ENCODE measurements at regions not wholly inside any gene's neighbourhood (a gene's known extent, or its start where the extent isn't known, plus 50 kb on each side); places are given as distances from the start of the nearest gene placed in this dataset.
"Not testable (repeated sequence)": the region's sequence is repeated elsewhere in the genome, so short reads cannot be mapped to it uniquely, and the experiment has no call there.

DNA sequence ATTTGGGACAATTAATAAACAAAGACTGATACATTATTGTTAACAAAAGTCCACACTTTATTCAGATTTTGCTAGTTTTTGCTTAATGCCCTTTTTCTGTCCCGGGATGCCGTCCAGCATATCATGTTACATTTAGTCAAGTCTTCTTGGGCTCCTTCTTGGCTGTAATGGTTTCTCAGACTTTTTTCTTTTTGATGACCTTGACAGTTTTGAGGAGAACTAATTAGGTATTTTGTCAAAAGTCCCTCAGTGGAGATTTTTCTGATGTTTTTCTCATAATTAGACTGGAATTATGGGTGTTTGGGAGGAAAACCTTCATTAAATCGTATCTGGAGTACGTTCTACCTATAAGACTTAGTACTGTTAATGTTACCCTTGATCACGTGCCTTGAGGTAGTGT lies 177.2 kb downstream of the MCHR2 start:
- no peak for DNase-seq (ENCODE audit: low spot score in 2 of 2)
- H3K27me3 ChIP-seq, result no peaks in the 10 kb centered on the region
- TF ChIP-seq, protein P1, sequence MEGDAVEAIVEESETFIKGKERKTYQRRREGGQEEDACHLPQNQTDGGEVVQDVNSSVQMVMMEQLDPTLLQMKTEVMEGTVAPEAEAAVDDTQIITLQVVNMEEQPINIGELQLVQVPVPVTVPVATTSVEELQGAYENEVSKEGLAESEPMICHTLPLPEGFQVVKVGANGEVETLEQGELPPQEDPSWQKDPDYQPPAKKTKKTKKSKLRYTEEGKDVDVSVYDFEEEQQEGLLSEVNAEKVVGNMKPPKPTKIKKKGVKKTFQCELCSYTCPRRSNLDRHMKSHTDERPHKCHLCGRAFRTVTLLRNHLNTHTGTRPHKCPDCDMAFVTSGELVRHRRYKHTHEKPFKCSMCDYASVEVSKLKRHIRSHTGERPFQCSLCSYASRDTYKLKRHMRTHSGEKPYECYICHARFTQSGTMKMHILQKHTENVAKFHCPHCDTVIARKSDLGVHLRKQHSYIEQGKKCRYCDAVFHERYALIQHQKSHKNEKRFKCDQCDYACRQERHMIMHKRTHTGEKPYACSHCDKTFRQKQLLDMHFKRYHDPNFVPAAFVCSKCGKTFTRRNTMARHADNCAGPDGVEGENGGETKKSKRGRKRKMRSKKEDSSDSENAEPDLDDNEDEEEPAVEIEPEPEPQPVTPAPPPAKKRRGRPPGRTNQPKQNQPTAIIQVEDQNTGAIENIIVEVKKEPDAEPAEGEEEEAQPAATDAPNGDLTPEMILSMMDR (IDR thresholded peaks at IDR 0.05), result no peak
- no peaks in the 10 kb centered on the region for H3K4me1 ChIP-seq
- no peak overlapping the region for H3K4me3 ChIP-seq
- H3K36me3 ChIP-seq, result no peaks in the 10 kb centered on the region
- intact Hi-C loops (cut with DNase I), result no loop called here
- H3K9me3 ChIP-seq, result no peaks in the 10 kb centered on the region
- H3K27ac ChIP-seq, result no peak overlapping the region

DNA sequence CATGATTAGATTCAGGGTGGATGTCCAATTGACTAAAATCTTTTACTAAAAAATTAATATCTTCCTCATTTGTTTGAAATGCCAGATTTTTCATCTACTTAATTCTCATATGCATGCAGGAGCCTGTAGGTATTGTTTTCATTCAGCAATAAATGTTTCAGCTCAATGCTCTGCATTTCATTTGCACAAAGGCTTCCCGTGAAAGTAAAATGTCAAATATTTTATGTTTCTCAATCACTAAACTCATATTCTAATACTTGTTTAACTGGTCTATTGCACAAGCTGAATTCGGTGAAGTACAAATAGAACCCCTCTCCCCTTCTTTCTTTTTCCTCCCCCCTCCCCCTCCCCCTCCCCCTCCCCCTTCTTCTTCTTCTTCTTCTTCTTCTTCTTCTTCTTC lies 175.9 kb downstream of the MCHR2 start:
- H3K36me3 ChIP-seq, result no peaks in the 10 kb centered on the region
- H3K9me3 ChIP-seq, result no peaks in the 10 kb centered on the region
- no peaks in the 10 kb centered on the region for H3K4me1 ChIP-seq
- no peak for DNase-seq (ENCODE audit: low spot score in 2 of 2)
- TF ChIP-seq, protein P1 (IDR thresholded peaks at IDR 0.05), result no peak
- no peak overlapping the region for H3K4me3 ChIP-seq
- intact Hi-C loops (cut with DNase I), result no loop called here
- no peak overlapping the region for H3K27ac ChIP-seq
- no peaks in the 10 kb centered on the region for H3K27me3 ChIP-seq

DNA sequence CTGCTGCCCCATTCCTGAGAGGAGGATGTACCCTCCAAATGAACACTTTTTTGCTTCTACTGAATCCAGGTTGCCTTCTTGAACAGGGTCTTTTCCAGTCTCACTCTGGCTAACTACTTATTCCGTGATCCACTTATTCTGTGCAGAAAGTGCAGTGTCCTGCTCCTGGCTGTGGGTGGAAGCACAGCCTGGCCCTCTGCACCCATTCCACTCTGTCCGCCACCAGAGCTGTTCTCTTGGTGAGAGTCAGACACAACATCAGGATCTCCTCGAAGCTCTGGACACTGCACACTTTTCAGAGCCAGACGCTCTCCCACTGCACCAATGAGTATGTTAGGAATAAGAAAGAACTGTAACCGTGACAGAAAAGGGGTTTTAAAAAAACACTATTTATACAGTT lies 174.2 kb downstream of the MCHR2 start:
- DNase-seq (ENCODE audit: low spot score in 2 of 2), result no peak
- TF ChIP-seq, protein P1 (IDR thresholded peaks at IDR 0.05), result no peak

DNA sequence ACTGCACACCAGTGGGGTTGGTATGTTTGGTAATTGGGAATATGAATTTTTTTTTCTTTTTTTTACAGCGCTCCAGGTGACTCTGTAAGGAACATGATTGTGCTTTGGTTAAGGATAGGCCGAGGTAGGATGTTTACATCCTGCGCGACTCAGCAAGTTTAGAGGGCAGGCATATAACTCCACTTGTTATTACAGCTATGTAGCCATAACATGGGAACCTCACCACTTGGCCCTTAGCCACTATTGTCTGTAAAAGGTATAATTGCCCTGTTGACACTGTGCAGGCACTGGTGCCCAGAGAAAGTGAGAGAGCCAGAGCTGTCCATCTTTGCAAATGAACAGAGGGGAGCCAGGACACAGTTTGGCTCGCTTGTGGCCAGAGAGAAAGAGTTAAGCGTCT lies 172.9 kb downstream of the MCHR2 start:
- no peak overlapping the region for H3K27ac ChIP-seq
- DNase-seq (ENCODE audit: low spot score in 2 of 2), result no peak
- H3K4me1 ChIP-seq, result no peaks in the 10 kb centered on the region
- H3K9me3 ChIP-seq, result no peaks in the 10 kb centered on the region
- TF ChIP-seq, protein P1 (IDR thresholded peaks at IDR 0.05), result no peak
- H3K27me3 ChIP-seq, result no peaks in the 10 kb centered on the region
- intact Hi-C loops (cut with DNase I), result no loop called here
- H3K36me3 ChIP-seq, result no peaks in the 10 kb centered on the region
- no peak overlapping the region for H3K4me3 ChIP-seq

More for the DNA sequence above, 174.2 kb downstream of the MCHR2 start:
- intact Hi-C loops (cut with DNase I), result no loop called here
- no peaks in the 10 kb centered on the region for H3K4me1 ChIP-seq
- H3K36me3 ChIP-seq, result no peaks in the 10 kb centered on the region
- H3K27ac ChIP-seq, result no peak overlapping the region
- H3K27me3 ChIP-seq, result no peaks in the 10 kb centered on the region
- no peaks in the 10 kb centered on the region for H3K9me3 ChIP-seq
- no peak overlapping the region for H3K4me3 ChIP-seq

DNA sequence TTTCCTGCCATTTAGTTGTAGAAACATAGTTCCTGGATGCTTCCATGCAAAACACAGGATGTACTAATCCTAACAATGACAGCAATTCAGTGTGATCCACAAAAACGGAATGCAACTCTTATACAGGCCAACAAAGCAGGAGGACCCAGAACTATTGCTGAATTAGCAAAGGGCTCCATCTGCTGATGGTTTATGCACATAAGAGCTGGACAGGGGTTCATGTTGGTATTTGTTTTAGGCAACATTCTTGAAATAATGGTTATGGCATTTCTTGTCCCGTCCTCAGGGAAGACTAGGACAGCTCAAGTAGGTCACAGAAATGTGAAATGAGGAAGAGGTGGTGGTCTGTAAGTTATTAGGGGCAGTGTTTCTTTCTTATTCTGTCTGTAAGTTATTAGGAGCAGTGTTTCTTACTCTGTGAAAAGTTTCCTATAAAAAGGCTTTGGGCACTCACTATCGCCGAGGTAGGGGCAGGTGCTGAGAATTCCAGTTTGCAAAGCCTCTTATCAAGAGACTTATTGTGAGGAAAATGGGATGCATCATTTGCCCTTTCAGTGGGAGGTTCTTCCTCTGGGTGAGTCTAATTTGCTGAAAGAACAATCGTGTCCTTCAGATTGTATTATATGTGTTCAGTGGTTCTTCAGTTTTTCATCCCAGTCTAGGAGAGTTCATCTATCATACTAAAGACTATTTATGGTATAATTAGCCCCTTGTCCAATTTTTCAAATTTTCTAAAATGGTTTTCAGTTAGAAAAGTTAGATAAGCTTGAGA lies 171.1 kb downstream of the MCHR2 start:
- H3K27me3 ChIP-seq, result no peaks in the 10 kb centered on the region
- no peak for DNase-seq (ENCODE audit: low spot score in 2 of 2)
- H3K9me3 ChIP-seq, result no peaks in the 10 kb centered on the region
- TF ChIP-seq, protein P1 (IDR thresholded peaks at IDR 0.05), result no peak
- no peaks in the 10 kb centered on the region for H3K36me3 ChIP-seq
- H3K4me3 ChIP-seq, result no peak overlapping the region
- no peaks in the 10 kb centered on the region for H3K4me1 ChIP-seq
- H3K27ac ChIP-seq, result no peak overlapping the region
- intact Hi-C loops (cut with DNase I), result no loop called here

DNA sequence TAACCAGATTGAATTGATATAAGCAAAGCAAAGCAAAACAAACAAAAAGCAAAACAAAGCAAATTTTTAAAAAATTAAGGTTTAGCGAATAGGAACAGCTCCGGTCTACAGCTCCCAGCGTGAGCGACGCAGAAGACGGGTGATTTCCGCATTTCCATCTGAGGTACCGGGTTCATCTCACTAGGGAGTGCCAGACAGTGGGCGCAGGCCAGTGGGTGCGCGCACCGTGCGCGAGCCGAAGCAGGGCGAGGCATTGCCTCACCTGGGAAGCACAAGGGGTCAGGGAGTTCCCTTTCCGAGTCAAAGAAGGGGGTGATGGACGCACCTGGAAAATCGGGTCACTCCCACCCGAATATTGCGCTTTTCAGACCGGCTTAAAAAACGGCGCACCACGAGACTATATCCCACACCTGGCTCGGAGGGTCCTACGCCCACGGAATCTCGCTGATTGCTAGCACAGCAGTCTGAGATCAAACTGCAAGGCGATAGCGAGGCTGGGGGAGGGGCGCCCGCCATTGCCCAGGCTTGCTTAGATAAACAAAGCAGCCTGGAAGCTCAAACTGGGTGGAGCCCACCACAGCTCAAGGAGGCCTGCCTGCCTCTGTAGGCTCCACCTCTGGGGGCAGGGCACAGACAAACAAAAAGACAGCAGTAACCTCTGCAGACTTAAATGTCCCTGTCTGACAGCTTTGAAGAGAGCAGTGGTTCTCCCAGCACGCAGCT lies 170.3 kb downstream of the MCHR2 start:
- intact Hi-C loops (cut with DNase I); H3K4me3 ChIP-seq: not testable (repeated sequence)

More for the DNA sequence above, 170.3 kb downstream of the MCHR2 start:
- H3K27me3 ChIP-seq; DNase-seq (ENCODE audit: low spot score in 2 of 2); H3K4me1 ChIP-seq; H3K36me3 ChIP-seq; H3K27ac ChIP-seq; H3K9me3 ChIP-seq: not testable (repeated sequence)
